KBM-7 (cell line): ENCODE measurements at regions not wholly inside any gene's neighbourhood (a gene's known extent, or its start where the extent isn't known, plus 50 kb on each side); places are given as distances from the start of the nearest gene placed in this dataset.
"Not testable (repeated sequence)": the region's sequence is repeated elsewhere in the genome, so short reads cannot be mapped to it uniquely, and the experiment has no call there.

Experiments
- DNase-seq: peaks from one replicate; pipeline ENCODE4 v3.0.0-alpha.2; 2015
- in situ Hi-C: fragments of 300-500 bp; cut with MboI; formaldehyde crosslinking; loops from 2 replicates; pipeline ENCODE4 v1.14.3; 2020; ENCODE audit warnings: low sequenced_read_pairs, low pct_unique_long_range_greater_than_20kb, mixed read lengths

GRCh38 chr5:121380066-121380465, 471.6 kb upstream of the FTMT start:
- DNase-seq, result no peak
- in situ Hi-C loops, result no loop called here

DNA sequence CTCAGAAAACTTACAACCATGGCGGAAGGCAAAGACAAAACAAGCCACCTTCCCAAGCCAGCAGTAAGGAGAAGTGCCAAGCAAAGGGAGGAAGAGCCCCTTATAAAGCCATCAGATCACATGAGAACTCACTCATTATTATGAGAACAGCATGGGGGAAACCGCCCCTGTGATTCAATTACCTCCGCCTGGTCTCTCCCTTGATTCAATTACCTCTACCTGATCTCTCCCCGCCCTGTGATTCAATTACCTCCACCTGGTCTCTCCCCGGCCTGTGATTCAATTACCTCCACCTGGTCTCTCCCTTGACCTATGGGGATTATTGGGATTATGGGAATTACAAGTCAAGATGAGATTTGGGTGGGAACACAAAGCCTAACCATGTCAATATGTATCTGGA, 467.3 kb upstream of the FTMT start:
- no peak for DNase-seq

GRCh38 chr5:121386334-121386733, 465.3 kb upstream of the FTMT start:
- in situ Hi-C loops, result no loop called here
- no peak for DNase-seq

More for the DNA sequence above, 467.3 kb upstream of the FTMT start:
- in situ Hi-C loops, result no loop called here

GRCh38 chr5:121396716-121397115, 455.0 kb upstream of the FTMT start:
- in situ Hi-C loops, result no loop called here

GRCh38 chr5:121399879-121400278, 451.8 kb upstream of the FTMT start:
- no peak for DNase-seq
- in situ Hi-C loops, result no loop called here

More at GRCh38 chr5:121396716-121397115, 455.0 kb upstream of the FTMT start:
- DNase-seq, result no peak

- in situ Hi-C loops, result no loop called here
- no peak for DNase-seq
Measured at GRCh38 chr5:121408778-121409177, 442.9 kb upstream of the FTMT start.

DNA sequence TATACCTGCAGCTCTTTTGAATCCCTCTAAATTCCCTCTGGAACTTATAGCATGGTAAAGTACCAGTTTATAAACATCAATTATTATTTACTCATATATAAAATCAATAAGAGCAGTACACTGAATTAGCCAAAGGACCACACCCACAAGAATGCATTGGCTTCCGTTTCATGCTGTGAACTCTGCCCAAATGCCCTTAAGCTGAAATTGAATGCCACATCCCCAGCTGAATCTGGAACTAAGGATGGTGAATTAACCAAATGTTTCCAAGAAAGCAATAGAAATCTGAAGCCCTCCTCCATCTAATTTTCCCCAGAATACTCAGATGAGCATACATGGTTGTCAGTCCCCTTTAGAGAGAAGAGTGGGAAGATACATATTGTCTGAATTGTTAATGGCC, 436.4 kb upstream of the FTMT start:
- DNase-seq, result no peak
- in situ Hi-C loops, result no loop called here

DNA sequence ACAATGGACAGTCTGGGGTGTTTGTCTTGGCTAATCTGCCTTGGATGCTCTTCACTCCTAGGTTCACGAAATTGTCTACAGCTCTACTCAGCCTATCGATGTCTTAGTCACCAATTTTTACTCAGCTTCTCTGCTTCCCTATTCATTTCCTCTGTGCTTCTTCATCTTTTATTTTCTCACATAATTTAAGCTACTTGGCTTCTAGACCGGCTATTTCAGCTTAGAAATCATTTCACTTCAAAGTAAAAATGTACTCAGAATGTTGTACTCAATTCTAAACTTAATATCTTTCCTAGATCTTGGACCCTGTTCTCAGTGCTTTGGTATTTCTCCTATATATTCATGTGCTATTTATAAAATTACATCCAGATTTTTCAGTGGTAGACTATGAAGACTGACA, 430.0 kb upstream of the FTMT start:
- in situ Hi-C loops, result no loop called here
- no peak for DNase-seq

DNA sequence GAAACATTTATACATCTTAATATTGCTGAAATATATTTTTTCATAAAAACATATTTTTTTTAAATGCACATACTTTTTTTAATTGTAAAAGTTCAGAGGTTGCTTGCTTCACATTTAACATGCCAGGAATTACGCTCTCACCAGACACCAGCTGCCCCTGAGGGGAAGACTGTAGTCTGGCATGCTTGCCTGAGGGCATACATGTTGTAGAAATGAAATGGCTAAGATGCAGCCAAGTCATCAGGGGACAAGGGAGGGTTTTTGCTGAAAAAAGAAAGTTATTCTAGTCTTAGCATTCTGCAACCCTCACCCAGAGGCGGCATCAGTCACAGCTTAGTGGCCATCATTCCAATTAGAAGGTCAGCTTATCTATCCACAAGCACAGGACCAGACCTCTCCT, 426.7 kb upstream of the FTMT start:
- in situ Hi-C loops, result no loop called here
- no peak for DNase-seq

GRCh38 chr5:121426153-121426552, 425.5 kb upstream of the FTMT start:
- DNase-seq, result no peak
- in situ Hi-C loops, result no loop called here

- peak; percentile 69 for DNase-seq
- in situ Hi-C loops, result no loop called here
Measured at GRCh38 chr5:121429761-121430160, 421.9 kb upstream of the FTMT start.

DNA sequence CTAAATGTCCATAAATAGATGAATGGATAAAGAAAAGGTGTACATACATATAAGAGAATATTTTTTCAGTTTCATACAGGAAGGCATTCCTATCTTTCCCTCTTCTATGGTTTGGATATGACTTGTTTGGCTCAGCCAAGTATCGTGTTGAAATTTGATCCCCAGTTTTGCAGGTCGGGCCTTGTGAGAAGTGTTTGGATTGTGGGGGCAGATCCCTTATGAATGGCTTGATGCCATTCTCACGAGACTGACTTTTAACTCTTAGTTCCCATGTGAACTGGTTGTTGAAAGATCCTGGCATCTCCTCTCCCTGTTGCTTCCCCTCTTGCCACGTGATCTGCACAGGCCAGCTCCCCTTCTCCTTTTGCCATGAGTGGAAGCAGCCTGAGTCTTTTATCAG, 421.1 kb upstream of the FTMT start:
- in situ Hi-C loops, result no loop called here
- peak; percentile 39 for DNase-seq

- DNase-seq, result no peak
Measured at GRCh38 chr5:121445511-121445910, 406.2 kb upstream of the FTMT start.

DNA sequence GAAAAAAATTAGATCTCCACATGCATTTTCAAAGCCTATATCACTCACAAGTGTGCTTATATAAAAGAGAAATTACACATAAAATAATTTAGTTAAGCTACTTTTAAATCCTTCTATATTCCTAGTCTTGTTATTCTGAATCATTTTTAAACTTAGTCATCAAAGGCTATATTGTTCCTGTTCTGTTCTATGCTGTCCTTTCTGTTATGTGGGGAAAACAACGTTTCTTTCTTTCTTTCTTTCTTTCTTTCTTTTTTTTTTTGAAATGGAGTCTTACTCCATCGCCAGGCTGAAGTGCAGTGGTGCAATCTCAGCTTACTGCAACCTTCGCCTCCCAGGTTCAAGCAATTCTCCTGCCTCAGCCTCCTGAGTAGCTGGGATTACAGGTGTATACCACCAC, 389.2 kb upstream of the FTMT start:
- in situ Hi-C loops, result no loop called here
- no peak for DNase-seq

More at GRCh38 chr5:121445511-121445910, 406.2 kb upstream of the FTMT start:
- in situ Hi-C loops, result no loop called here

- in situ Hi-C loops, DNase-seq: not testable (repeated sequence)
Measured at GRCh38 chr5:121471222-121471621, 380.5 kb upstream of the FTMT start.

DNA sequence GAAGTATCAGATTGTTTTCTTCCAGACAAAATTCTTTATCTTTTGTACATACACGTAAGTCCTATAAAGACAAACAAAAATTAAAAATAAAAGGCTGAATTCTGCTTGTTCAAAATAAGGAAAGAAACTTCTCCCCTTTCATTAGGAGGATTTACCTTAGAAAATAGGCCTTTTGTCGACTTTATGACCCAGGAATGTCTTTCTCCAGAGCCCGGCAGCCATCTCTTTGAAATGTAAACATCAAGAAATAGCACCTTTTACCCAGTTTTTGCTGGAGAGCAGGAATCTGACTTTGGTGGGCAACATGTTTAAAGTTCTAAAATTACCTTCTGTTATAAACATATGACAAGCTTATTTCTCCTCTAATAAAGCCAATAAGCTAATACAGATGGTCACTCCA, 373.0 kb upstream of the FTMT start:
- in situ Hi-C loops, result no loop called here
- no peak for DNase-seq

- DNase-seq, result no peak
- in situ Hi-C loops, result no loop called here
Measured at GRCh38 chr5:121479337-121479736, 372.3 kb upstream of the FTMT start.

GRCh38 chr5:121485281-121485680, 366.4 kb upstream of the FTMT start:
- no peak for DNase-seq

DNA sequence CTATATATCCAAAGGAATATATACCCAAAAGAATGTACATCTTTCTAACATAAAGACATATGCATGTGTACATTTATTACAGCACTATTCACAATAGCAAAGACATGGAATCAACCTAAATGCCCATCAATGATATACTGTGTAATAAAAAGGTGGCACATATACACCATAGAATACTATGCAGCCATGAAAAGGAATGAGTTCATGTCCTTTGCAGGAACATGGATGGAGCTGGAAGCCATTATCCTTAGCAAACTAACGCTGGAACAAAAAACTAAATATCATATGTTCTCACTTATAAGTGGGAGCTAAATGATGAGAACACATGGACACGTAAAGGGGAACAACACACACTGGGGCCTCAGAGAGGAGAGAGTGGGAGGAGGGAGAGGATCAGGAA, 365.7 kb upstream of the FTMT start:
- in situ Hi-C loops, DNase-seq: not testable (repeated sequence)

More at GRCh38 chr5:121485281-121485680, 366.4 kb upstream of the FTMT start:
- in situ Hi-C loops, result no loop called here

DNA sequence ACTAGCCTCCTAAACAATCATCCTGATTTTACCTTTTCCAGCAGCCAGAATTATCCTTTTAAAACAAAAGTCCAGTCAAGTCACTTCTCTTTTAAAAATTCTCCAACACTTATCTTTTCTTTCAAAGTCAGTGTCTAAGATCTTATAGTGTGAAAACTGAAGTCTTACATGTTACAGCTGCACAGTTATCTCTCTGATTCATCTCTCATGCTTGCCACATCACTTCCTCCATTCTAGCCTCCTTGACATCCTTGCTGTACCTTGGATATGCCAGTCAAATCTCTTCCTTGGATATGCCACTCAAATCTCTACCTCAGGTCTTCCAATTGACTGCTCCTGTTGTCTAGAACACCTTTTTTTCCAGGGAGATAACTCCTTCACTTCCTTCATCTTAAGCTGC, 361.7 kb upstream of the FTMT start:
- DNase-seq, result peak; percentile 21
- in situ Hi-C loops, result no loop called here

DNA sequence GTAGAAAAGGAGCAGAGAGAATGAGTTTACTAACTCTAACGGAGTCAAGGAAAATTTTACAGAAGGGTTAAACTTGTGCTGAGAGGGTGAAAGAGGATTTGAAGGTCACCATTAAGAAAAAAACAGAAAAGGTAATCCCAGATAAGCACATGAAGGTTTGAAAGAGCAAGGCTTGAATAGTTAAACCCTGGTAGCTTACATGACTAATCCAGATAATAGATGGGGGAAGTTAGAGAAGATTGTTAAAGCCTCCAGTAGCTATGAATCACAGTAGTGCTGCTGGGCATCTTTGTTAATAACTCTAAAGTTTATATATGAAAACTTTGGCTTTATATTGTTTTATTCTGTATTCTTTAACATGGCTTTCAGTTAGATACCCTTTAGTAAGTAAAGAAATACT, 354.5 kb upstream of the FTMT start:
- DNase-seq, result no peak
- in situ Hi-C loops, result no loop called here

DNA sequence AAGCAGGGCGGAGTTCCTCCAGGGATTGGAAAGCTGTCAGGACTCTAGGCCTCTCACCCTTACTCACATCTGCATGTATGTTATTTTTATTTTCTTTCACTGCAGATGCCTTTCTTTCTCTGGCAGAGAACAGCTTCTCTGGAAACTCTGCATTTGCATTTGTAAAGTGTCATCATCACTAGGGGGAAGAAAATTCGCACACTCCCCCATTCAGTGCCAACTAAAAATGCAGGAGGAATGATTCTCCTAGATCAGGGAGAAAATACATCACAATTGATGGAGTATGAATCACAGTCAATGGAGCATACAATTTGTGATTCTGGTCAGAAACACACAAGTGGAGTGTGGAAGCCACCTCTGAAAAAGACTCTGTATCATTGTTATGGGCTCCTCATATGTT, 351.4 kb upstream of the FTMT start:
- in situ Hi-C loops, result no loop called here
- no peak for DNase-seq
